ENCODE measurements at regions not wholly inside any gene's neighbourhood (a gene's known extent, or its start where the extent isn't known, plus 50 kb on each side); places are given as distances from the start of the nearest gene placed in this dataset.
"Not testable (repeated sequence)": the region's sequence is repeated elsewhere in the genome, so short reads cannot be mapped to it uniquely, and the experiment has no call there.

- not testable (repeated sequence) for DNase-seq (ENCODE audit: low read depth in 2 of 2)
Measured at GRCh38 chr17:20902496-20902895, 140.3 kb downstream of the USP22 start.

- DNase-seq (ENCODE audit: low read depth in 2 of 2) = not testable (repeated sequence)
Measured at GRCh38 chr17:20903549-20903948, 139.3 kb downstream of the USP22 start.

GRCh38 chr17:20908313-20909267 lies 134.2 kb downstream of the USP22 start:
- peak; percentile 47 to 61 for DNase-seq (ENCODE audit: low read depth in 2 of 2)

- DNase-seq (ENCODE audit: low read depth in 2 of 2) = no peak
Measured at GRCh38 chr17:20914658-20915057, 128.2 kb downstream of the USP22 start.

- DNase-seq (ENCODE audit: low read depth in 2 of 2) = no peak
Measured at GRCh38 chr17:20916383-20916782, 126.4 kb downstream of the USP22 start.

- DNase-seq (ENCODE audit: low read depth in 2 of 2) = not testable (repeated sequence)
Measured at GRCh38 chr17:20917610-20918306, 125.1 kb downstream of the USP22 start.

- DNase-seq (ENCODE audit: low read depth in 2 of 2) = no peak
Measured at GRCh38 chr17:20920095-20920814, 122.6 kb downstream of the USP22 start.

GRCh38 chr17:20920815-20921199 lies 122.0 kb downstream of the USP22 start:
- DNase-seq (ENCODE audit: low read depth in 2 of 2) = no peak

- DNase-seq (ENCODE audit: low read depth in 2 of 2) = no peak
Measured at GRCh38 chr17:20922128-20922670, 120.6 kb downstream of the USP22 start.

- DNase-seq (ENCODE audit: low read depth in 2 of 2) = no peak
Measured at GRCh38 chr17:20924306-20924705, 118.5 kb downstream of the USP22 start.

GRCh38 chr17:20925091-20925490 lies 117.7 kb downstream of the USP22 start:
- DNase-seq (ENCODE audit: low read depth in 2 of 2) = no peak

- no peak for DNase-seq (ENCODE audit: low read depth in 2 of 2)
Measured at GRCh38 chr17:20925954-20926353, 116.9 kb downstream of the USP22 start.

GRCh38 chr17:20926532-20926931 lies 116.3 kb downstream of the USP22 start:
- no peak for DNase-seq (ENCODE audit: low read depth in 2 of 2)

- DNase-seq (ENCODE audit: low read depth in 2 of 2) = no peak
Measured at GRCh38 chr17:20927308-20927977, 115.4 kb downstream of the USP22 start.

- no peak for DNase-seq (ENCODE audit: low read depth in 2 of 2)
Measured at GRCh38 chr17:20929334-20929733, 113.5 kb downstream of the USP22 start.

- DNase-seq (ENCODE audit: low read depth in 2 of 2) = no peak
Measured at GRCh38 chr17:20930081-20930760, 112.6 kb downstream of the USP22 start.

- DNase-seq (ENCODE audit: low read depth in 2 of 2) = not testable (repeated sequence)
Measured at GRCh38 chr17:20933040-20933439, 109.8 kb downstream of the USP22 start.

GRCh38 chr17:20934288-20934687 lies 108.5 kb downstream of the USP22 start:
- no peak for DNase-seq (ENCODE audit: low read depth in 2 of 2)

GRCh38 chr17:20935740-20936139 lies 107.1 kb downstream of the USP22 start:
- no peak for DNase-seq (ENCODE audit: low read depth in 2 of 2)

- no peak for DNase-seq (ENCODE audit: low read depth in 2 of 2)
Measured at GRCh38 chr17:20938244-20938643, 104.6 kb downstream of the USP22 start.

All from activated CD8-positive, alpha-beta memory T cell treated with anti-CD3 and anti-CD28 coated beads for 4 hours (primary cell).